Psoas muscle (tissue), 7 donors: ENCODE measurements at regions not wholly inside any gene's neighbourhood (a gene's known extent, or its start where the extent isn't known, plus 50 kb on each side); places are given as distances from the start of the nearest gene placed in this dataset.

Experiments used
- ATAC-seq, 4 donors: fragments of 200-7000 bp; cut with Tn5 transposase; one replicate each; pipeline ENCODE4 v1.9.1; 2020; ENCODE audit warnings: moderate library complexity in 3 of 4, mild to moderate bottlenecking in 2 of 4
- DNase-seq, 2 donors: peaks; one replicate each; pipeline ENCODE4 v3.0.0-alpha.2; 2020
- H3K27ac ChIP-seq: fragments of 200-600 bp; one replicate; pipeline ENCODE4 v1.8.0; 2022
- H3K27me3 ChIP-seq, 3 donors: fragments of 200-600 bp in 1 of 3; one replicate each; pipeline versions ENCODE4 v1.6.1 to v1.8.0; 2013 to 2022; ENCODE audit warnings: low read length in 2 of 3, mild to moderate bottlenecking in 2 of 3, moderate library complexity in 1 of 3; ENCODE audit not compliant: insufficient read depth in 3 of 3
- H3K36me3 ChIP-seq, 2 donors: fragments of 200-600 bp in 1 of 2; one replicate each; pipeline versions ENCODE4 v1.6.1 to v1.8.0; 2013 to 2022; ENCODE audit warnings: low read depth in 1 of 2, mild to moderate bottlenecking in 1 of 2, moderate library complexity in 1 of 2; ENCODE audit not compliant: insufficient read depth in 1 of 2
- H3K4me1 ChIP-seq: fragments of 200-600 bp; one replicate; pipeline ENCODE4 v1.8.0; 2022
- H3K4me3 ChIP-seq: fragments of 200-600 bp; one replicate; pipeline ENCODE4 v1.8.0; 2022; ENCODE audit warnings: mild to moderate bottlenecking
- H3K9me3 ChIP-seq: fragments of 200-600 bp; one replicate; pipeline ENCODE4 v1.8.0; 2022
- WGBS, 3 donors: extraction: QIAGEN DNeasy Blood & Tissue Kit; methylation state at CpG; one replicate each; pipeline versions ENCODE4 v1.1.6 to v1.1.7; 2013; 5-methylcytosine and 5-hydroxymethylcytosine counted together
- intact Hi-C, 2 donors: fragments of 100-400 bp; cut with DNase I; formaldehyde crosslinking; loops; one replicate each; pipeline versions ENCODE4 v1.11.0 to v1.14.2; 2022
- TF ChIP-seq, protein P1 (sequence below): fragments of 200-600 bp; IDR thresholded peaks from one replicate; pipeline ENCODE4 v1.8.0; 2022; ENCODE audit warnings: antibody characterized with exemption
- donor health status: healthy with polysubstance abuse.
- donor health status: DM: no; HTN: no; CAD: no; lungs with moderate emphysema.
- donor health status: Bipolar disorder and iron deficiency.
- donor health status: healthy.
- donor health status: DM: yes; HTN: yes; CAD: no.
- donor health status: DM: no; HTN: no; CAD: no.
- donor health status: DM: yes; HTN: yes; CAD: no.

DNA sequence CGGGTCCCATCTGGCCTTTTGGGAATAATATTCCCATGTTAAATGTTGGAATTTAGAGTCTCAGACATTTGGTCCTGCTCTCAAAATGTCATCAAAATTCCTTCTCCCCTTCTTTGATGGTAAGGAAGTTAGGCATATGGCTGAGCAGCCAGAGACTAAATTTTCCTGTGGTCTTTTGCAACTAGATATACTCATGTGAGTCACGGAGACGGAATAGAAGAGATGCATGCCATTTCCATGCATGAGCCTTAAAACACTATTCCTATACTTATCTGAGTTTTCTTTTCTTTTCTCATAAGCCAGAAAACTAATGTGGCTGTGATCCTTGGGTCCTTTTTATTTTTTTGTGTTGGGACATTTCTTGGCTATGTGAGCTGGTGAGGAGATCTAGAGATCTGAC, 105.3 kb downstream of the NR2F2 start:
- TF ChIP-seq, protein P1, sequence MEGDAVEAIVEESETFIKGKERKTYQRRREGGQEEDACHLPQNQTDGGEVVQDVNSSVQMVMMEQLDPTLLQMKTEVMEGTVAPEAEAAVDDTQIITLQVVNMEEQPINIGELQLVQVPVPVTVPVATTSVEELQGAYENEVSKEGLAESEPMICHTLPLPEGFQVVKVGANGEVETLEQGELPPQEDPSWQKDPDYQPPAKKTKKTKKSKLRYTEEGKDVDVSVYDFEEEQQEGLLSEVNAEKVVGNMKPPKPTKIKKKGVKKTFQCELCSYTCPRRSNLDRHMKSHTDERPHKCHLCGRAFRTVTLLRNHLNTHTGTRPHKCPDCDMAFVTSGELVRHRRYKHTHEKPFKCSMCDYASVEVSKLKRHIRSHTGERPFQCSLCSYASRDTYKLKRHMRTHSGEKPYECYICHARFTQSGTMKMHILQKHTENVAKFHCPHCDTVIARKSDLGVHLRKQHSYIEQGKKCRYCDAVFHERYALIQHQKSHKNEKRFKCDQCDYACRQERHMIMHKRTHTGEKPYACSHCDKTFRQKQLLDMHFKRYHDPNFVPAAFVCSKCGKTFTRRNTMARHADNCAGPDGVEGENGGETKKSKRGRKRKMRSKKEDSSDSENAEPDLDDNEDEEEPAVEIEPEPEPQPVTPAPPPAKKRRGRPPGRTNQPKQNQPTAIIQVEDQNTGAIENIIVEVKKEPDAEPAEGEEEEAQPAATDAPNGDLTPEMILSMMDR, result no peak
- Histone ChIP-seq H3K27ac (no peak overlapping the region), H3K27me3 (peaks cover 0 to 3% (median 0%) of the 10 kb centered on the region in 3 donors), H3K36me3 (no peaks in the 10 kb centered on the region), H3K9me3 (no peaks in the 10 kb centered on the region), H3K4me3 (no peak overlapping the region), H3K4me1 (no peaks in the 10 kb centered on the region)
- ATAC-seq (peak in 3 of 4 donors; percentile 53 to 59 (median 56)), DNase-seq (no peak)
- intact Hi-C loops, result no loop called here
- 67 to 68% (median 67%) methylated on average over 3 of the region's 3 CpGs for WGBS, 3 donors

DNA sequence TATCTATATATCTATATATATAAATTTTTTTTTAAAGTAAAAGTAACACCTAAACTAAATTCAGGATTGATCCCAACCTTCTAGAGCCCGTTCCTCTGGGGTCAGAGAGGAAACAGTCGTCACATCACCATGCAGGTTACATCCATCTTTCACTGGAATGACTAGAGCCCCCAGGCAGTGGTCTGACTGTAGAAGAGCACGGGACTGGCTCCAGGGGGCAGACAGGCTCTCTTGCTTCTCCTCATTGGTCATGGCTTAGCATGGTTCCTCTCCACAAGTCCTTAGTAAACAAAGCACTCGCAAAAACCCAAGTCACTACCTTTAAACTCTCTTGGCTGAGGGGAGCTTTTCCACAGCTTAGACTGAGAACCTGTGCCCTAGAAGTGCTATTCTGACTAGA, 110.5 kb downstream of the NR2F2 start:
- DNase-seq (no peak), ATAC-seq (no peak)
- intact Hi-C loops, result no loop called here
- Histone ChIP-seq H3K4me1 (no peaks in the 10 kb centered on the region), H3K9me3 (no peaks in the 10 kb centered on the region), H3K27me3 (peaks cover 0 to 2% (median 0%) of the 10 kb centered on the region in 3 donors), H3K27ac (no peak overlapping the region), H3K36me3 (no peaks in the 10 kb centered on the region), H3K4me3 (no peak overlapping the region)
- TF ChIP-seq, protein P1, result no peak
- 85 to 91% (median 90%) methylated on average over 4 of the region's 4 CpGs for WGBS, 3 donors

DNA sequence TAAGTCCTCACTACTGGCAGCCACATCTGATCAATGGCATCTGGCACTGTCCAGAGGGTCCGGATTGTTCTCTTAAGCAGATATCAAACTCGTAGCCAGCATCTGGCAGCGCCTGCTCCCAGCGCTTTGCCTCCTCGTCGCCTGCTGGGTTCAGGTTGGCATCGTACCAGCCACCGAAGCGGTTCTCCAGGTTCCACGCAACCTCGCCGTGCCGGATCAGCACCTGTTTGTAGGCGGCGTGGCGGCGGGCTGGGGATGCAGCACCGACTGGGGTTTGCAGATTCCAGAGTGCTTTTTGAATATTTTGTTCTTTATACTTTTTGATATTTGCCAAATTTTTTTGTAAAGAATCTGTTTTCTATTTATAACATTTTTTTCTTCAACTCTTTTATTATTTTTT, 111.6 kb downstream of the NR2F2 start:
- no peak overlapping the region for H3K4me3 ChIP-seq
- H3K27ac ChIP-seq, result no peak overlapping the region
- no peaks in the 10 kb centered on the region for H3K36me3 ChIP-seq
- ATAC-seq (no peak), DNase-seq (no peak)
- no peaks in the 10 kb centered on the region for H3K4me1 ChIP-seq
- TF ChIP-seq, protein P1, result no peak
- H3K9me3 ChIP-seq, result no peaks in the 10 kb centered on the region
- peaks cover 0 to 2% (median 0%) of the 10 kb centered on the region in 3 donors for H3K27me3 ChIP-seq
- intact Hi-C loops, result no loop called here
- WGBS, 3 donors, result 85 to 91% (median 87%) methylated on average over 18 of the region's 18 CpGs

DNA sequence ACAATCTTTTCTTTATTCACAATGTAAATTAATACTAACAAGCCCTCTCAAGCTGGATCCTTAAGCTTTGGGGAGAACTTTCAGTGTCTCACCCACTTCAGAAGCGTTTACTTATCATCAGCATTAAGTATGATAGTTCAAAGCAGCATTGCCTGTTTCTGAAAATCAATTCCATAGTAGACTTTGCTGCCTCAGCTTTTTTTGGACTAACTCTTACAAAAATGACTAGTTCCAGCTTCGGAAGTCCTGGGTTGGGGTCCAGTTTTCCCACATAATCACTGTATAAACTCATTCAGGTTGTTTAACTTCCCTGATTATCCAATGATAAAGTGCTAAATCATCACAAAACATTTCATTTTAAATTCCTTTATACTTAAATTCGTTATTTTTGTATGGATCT, 114.4 kb downstream of the NR2F2 start:
- Histone ChIP-seq H3K9me3 (no peaks in the 10 kb centered on the region), H3K36me3 (no peaks in the 10 kb centered on the region), H3K27me3 (peaks cover 0 to 2% (median 0%) of the 10 kb centered on the region in 3 donors), H3K4me1 (no peaks in the 10 kb centered on the region), H3K4me3 (no peak overlapping the region), H3K27ac (no peak overlapping the region)
- ATAC-seq (no peak), DNase-seq (no peak)
- 68 to 75% (median 70%) methylated on average over 3 of the region's 3 CpGs for WGBS, 3 donors
- TF ChIP-seq, protein P1, result no peak
- intact Hi-C loops, result no loop called here

DNA sequence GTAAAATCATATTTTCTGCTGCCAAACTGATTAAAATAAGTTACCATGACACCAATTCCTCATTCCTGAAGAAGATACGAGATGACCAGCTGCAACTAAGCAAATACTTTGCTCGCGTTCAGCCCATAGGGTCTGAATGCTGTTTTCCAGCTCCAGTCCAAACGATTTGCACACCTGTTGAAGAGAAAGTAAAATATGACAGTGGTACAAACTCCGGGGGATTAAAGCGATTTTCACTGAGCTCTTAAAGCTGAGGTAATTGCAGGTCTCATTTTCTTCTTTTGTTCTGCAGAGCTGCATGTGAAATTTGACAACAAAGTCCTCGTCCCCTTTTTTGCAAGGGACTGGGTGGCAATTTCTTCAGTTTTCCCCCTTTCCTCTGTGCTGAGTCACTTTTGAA, 118.4 kb downstream of the NR2F2 start:
- Histone ChIP-seq H3K4me3 (no peak overlapping the region), H3K9me3 (no peaks in the 10 kb centered on the region), H3K27ac (no peak overlapping the region), H3K27me3 (peaks cover 2 to 3% (median 2%) of the 10 kb centered on the region in 3 donors), H3K4me1 (no peaks in the 10 kb centered on the region), H3K36me3 (no peaks in the 10 kb centered on the region)
- DNase-seq, result no peak
- intact Hi-C loops, result no loop called here
- TF ChIP-seq, protein P1, result no peak
- ATAC-seq, result no peak
- WGBS, 3 donors, result 22 to 29% (median 24%) methylated on average over 7 of the region's 7 CpGs
